ENCODE measurements at regions not wholly inside any gene's neighbourhood (a gene's known extent, or its start where the extent isn't known, plus 50 kb on each side); places are given as distances from the start of the nearest gene placed in this dataset.
A peak's percentile ranks its signal among the peaks of the same experiment; 100 is the strongest.

GRCh38 chr1:235021321-235021720, 107.3 kb downstream of the TOMM20 start:
- Histone ChIP-seq H3K4me3 (no peak overlapping the region), H3K27ac (no peak overlapping the region), H3K27me3 (no peaks in the 10 kb centered on the region), H3K36me3 (no peaks in the 10 kb centered on the region), H3K9me3 (no peaks in the 10 kb centered on the region), H3K4me1 (peaks cover 0 to 7% (median 0%) of the 10 kb centered on the region in 4 donors)
- DNase-seq, result peak in 2 of 3 donors; percentile 3 to 30
- TF ChIP-seq CTCF (IDR thresholded peaks at IDR 0.05) (no peak), POLR2A (IDR thresholded peaks at IDR 0.05) (no peak)

- TF ChIP-seq CTCF (IDR thresholded peaks at IDR 0.05), result no peak
- H3K27me3 ChIP-seq, result no peaks in the 10 kb centered on the region
Measured at GRCh38 chr1:235019961-235020360, 108.7 kb downstream of the TOMM20 start.

GRCh38 chr1:235019471-235019870, 109.2 kb downstream of the TOMM20 start:
- peaks cover 0 to 7% (median 0%) of the 10 kb centered on the region in 4 donors for H3K4me1 ChIP-seq
- peak in 1 of 3 donors; percentile 3 for DNase-seq
- H3K36me3 ChIP-seq, result no peaks in the 10 kb centered on the region
- no peak for TF ChIP-seq CTCF (IDR thresholded peaks at IDR 0.05)
- TF ChIP-seq POLR2A (IDR thresholded peaks at IDR 0.05), result no peak
- H3K9me3 ChIP-seq, result no peaks in the 10 kb centered on the region
- H3K27ac ChIP-seq, result no peak overlapping the region
- H3K27me3 ChIP-seq, result no peaks in the 10 kb centered on the region
- H3K4me3 ChIP-seq, result no peak overlapping the region

More at GRCh38 chr1:235019961-235020360, 108.7 kb downstream of the TOMM20 start:
- no peaks in the 10 kb centered on the region for H3K9me3 ChIP-seq
- peak in 1 of 3 donors; percentile 3 for DNase-seq
- H3K4me3 ChIP-seq, result no peak overlapping the region
- no peak overlapping the region for H3K27ac ChIP-seq
- peaks cover 0 to 7% (median 0%) of the 10 kb centered on the region in 4 donors for H3K4me1 ChIP-seq
- H3K36me3 ChIP-seq, result no peaks in the 10 kb centered on the region

GRCh38 chr1:235018720-235019444, 109.8 kb downstream of the TOMM20 start:
- no peaks in the 10 kb centered on the region for H3K27me3 ChIP-seq
- peaks cover 0 to 7% (median 0%) of the 10 kb centered on the region in 4 donors for H3K4me1 ChIP-seq
- no peaks in the 10 kb centered on the region for H3K9me3 ChIP-seq
- H3K27ac ChIP-seq, result no peak overlapping the region
- no peaks in the 10 kb centered on the region for H3K36me3 ChIP-seq
- TF ChIP-seq POLR2A (IDR thresholded peaks at IDR 0.05) (no peak), CTCF (IDR thresholded peaks at IDR 0.05) (no peak)
- H3K4me3 ChIP-seq, result no peak overlapping the region
- peak in 2 of 3 donors; percentile 15 to 58 for DNase-seq

GRCh38 chr1:235018161-235018560, 110.5 kb downstream of the TOMM20 start:
- no peaks in the 10 kb centered on the region for H3K9me3 ChIP-seq
- no peaks in the 10 kb centered on the region for H3K36me3 ChIP-seq
- no peak for TF ChIP-seq POLR2A (IDR thresholded peaks at IDR 0.05)
- no peak for TF ChIP-seq CTCF (IDR thresholded peaks at IDR 0.05)
- no peak overlapping the region for H3K4me3 ChIP-seq
- H3K27ac ChIP-seq, result no peak overlapping the region
- no peaks in the 10 kb centered on the region for H3K27me3 ChIP-seq
- H3K4me1 ChIP-seq, result peaks cover 0 to 7% (median 0%) of the 10 kb centered on the region in 4 donors
- DNase-seq, result peak in 2 of 3 donors; percentile 9 to 47
